GM19463 (cell line): ENCODE measurements at regions not wholly inside any gene's neighbourhood (a gene's known extent, or its start where the extent isn't known, plus 50 kb on each side); places are given as distances from the start of the nearest gene placed in this dataset.
"Not testable (repeated sequence)": the region's sequence is repeated elsewhere in the genome, so short reads cannot be mapped to it uniquely, and the experiment has no call there.

Source experiments
- ATAC-seq: cut with Tn5 transposase; IDR thresholded peaks from one replicate; pipeline ENCODE4 v1.9.1; 2021; ENCODE audit warnings: mild to moderate bottlenecking, moderate library complexity; ENCODE audit not compliant: unreplicated experiment

GRCh38 chr3:67145738-67146137, 147.6 kb downstream of the KBTBD8 start:
- ATAC-seq: no peak

DNA sequence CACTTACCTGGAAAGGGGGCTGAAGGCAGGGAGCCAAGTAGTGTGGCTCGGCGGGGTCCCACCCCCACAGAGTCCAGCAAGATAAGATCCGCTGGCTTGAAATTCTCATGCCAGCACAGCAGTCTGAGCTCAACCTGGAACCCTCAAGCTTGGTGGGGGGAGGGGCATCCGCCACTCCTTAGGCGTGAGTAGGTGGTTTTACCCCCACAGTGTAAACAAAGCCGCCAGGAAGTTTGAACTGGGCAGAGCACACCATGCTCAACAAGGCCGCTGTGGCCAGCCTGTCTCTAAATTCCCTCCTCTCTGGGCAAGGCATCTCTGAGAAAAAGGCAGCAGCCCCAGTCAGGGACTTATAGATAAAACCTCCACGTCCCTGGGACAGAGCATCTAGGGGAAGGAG, 156.3 kb downstream of the KBTBD8 start:
- no peak for ATAC-seq

DNA sequence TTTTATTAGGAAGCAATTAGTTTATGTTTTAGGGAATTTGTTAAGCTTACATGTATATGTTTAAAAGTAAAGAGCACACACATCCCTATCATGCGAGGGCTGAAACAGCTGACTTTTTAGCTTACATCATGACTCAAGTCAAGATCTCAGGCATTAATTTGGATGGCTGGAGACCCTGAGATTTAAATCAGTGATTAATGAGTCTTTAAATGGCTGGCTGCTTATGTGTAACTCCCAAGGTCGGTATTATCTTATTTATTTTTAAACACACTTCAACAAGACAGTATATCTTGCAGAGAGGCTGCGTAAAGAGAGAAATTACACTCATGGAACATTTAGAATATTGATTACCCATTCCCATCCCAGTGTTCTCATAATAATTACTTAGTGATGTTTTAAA, 169.4 kb downstream of the KBTBD8 start:
- ATAC-seq: no peak

DNA sequence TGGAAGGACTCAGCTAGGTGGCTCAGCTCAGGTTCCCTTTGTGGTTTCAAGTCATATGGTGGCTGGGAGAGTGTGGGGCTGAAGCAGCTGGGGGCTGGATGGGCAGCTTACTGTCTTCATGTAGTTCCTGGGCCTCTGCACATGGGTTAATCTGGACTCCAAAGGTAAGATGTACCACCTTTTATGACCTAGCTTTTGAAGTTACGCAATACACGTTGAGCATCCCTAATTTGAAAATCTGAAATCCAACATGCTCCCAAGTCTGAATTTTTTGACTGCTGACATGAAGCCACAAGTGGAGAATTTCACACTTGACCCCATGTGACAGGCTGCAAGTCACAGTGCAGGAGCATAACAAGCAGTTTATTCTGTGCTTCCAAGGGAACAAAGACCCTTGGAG, 173.7 kb downstream of the KBTBD8 start:
- ATAC-seq: no peak

DNA sequence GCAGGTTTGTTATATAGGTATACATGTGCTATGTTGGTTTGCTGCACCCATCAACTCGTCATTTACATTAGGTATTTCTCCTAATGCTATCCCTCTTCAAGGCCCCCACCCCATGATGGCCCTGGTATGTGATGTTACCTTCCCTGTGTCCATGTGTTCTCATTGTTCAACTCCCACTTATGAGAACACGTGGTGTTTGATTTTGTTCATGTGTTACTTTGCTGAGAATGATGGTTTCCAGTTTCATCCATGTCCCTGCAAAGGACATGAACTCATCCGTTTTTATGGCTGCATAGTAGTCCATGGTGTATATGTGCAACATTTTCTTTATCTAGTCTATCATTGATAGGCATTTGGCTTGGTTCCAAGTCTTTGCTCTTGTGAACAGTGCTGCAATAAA, 175.0 kb downstream of the KBTBD8 start:
- ATAC-seq: not testable (repeated sequence)

DNA sequence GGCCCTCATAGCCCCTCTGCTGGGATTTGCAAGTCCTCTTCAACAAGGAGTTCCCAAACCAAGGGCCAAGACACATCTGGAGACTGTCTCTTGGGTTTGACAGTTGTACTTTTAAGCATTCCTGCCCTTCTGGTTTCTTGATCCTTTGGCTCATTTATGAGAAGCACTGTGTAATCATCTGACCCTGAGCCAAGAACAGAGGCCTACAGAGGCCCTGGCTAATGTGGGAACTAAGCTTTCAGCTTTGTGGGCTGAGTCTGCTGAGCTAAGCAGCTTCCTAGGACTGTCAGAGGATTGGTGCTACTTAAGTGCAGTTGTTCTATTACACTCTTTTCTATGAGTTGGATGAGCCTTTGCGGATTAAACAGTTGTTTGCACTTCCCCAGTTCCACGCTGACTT, 178.3 kb downstream of the KBTBD8 start:
- no peak for ATAC-seq

DNA sequence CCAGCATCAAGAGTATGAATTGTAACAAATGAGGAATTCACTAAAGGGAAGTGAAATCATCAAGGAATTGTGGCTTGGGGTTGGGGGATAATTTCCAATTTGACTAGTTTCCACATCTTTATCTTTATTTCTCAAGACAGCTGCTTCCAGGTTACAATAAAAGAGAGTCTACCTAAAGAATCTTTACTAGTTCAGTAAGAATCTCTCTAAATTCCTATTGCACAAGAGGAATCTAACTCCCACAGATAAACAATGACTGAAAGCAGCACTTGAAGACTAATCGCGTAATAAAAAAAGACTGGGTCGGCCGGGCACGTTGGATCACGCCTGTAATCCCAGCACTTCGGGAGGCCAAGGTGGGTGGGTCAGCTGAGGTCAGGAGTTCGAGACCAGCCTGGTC, 194.4 kb downstream of the KBTBD8 start:
- ATAC-seq: no peak

DNA sequence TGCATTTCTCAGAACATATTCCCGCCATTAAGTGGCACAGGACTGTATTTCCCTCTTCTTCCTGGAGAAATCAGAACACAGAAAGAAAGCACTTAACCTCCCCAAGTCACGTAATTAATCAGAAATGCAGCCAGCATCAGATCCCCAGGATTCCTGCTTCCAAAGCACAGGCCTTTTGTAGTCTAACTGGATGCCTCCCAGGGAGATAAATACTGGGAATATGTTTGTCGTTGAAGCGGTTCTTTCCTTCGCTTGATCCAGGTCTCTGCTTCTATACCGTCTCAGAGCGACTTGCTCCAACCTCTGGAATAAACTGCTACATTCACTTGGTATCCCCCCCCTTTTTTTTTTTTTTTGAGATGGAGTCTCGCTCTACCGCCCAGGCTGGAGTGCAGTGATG, 198.6 kb downstream of the KBTBD8 start:
- no peak for ATAC-seq

DNA sequence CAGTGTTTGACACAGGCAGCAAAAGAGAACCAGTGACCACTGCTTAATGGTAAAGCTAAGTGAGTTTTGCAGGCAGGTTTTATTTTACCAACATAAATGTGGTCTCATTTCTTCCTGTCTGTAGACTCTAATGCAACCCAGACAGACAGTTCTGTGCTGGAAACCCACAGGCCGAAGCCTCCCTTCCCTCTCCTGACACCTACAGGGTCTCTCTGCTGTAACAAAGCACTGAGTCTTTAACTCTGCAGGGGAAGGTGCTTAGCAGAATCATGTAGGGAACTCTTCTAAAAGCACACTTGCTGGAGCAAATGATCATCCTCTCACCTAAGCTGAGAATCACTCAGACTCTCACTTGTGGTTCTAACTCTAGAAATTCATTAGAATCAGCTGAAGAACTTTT, 200.3 kb downstream of the KBTBD8 start:
- ATAC-seq: no peak

DNA sequence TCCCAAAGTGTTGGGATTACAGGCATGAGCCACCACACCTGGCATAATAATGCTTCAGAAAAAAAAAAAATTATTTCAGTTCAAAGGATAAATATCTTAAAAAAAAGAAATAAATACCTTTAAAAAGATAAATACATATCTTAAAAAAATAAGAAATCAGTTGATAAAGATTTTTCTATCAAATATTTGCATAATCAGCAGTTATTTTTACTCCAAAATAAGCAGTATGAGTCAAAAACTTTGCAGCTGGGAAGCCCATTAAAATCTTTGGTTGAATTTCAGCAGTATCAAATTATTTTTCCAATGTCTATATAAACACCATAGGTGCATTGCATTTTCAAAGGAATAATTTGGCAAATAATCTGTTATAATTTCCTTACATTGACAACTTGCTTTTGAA, 202.5 kb downstream of the KBTBD8 start:
- ATAC-seq: no peak

- ATAC-seq: no peak
Observed at GRCh38 chr3:67201026-67201425, 202.9 kb downstream of the KBTBD8 start.

GRCh38 chr3:67202053-67202452, 203.9 kb downstream of the KBTBD8 start:
- ATAC-seq: no peak

DNA sequence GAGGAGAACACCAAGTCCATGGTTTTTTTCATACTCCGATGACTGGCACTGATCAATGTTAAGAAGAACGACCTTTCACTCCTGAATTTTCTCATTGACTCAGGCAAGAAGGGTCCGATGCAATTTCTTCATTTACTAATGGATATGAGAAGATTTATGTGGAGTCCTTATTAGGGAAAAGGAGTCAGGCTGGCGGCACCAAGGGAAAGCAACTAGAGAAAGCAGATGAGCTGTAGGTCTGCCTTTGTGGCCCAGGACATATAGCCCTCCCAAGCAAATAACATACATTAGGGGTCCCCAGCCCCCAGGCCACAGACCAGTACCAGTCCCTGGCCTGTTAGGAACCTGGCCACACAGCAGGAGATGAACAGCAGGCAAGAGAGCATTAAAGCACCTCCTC, 206.8 kb downstream of the KBTBD8 start:
- no peak for ATAC-seq

- no peak for ATAC-seq
Observed at GRCh38 chr3:67215690-67216089, 217.6 kb downstream of the KBTBD8 start.

GRCh38 chr3:67227030-67227429, 228.9 kb downstream of the KBTBD8 start:
- no peak for ATAC-seq

- no peak for ATAC-seq
Observed at GRCh38 chr3:67228136-67228535, 230.0 kb downstream of the KBTBD8 start.

DNA sequence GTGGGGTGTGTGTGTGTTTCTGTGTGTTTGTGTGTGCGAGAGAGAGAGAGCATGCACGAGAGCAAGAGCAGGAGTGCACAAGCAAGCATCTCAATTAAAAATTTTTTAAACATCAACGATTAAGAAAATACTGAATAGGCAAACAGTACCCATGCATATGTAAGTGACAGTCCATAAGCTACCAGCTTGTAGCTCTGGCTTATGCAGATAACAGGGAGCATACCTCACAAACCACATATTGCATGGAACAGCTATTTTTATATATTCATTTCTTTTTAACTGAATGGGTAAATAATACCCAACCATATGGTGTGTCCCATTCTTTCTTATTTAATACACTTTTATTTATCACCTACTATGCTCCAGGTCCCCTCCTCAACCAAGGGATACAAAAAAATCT, 234.5 kb downstream of the KBTBD8 start:
- no peak for ATAC-seq

DNA sequence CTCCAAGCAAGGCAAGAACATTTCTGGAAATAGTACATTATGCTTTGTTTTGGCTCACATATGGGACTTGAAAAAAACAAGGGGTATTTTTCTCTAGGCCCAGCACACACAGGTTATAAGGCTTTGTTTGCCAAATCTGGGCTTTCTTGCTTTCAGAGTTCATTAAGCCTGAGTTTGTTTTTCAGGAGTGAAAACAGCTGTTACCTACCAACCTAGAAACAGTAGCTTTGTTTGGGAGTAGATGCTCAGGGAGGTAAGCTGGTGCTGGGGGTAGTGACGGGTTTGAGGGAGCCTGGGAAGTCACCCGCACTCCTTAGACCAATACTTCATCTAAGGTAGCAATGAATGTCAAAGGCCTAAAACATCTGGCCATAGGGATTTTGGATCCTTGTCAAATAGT, 241.2 kb downstream of the KBTBD8 start:
- no peak for ATAC-seq

DNA sequence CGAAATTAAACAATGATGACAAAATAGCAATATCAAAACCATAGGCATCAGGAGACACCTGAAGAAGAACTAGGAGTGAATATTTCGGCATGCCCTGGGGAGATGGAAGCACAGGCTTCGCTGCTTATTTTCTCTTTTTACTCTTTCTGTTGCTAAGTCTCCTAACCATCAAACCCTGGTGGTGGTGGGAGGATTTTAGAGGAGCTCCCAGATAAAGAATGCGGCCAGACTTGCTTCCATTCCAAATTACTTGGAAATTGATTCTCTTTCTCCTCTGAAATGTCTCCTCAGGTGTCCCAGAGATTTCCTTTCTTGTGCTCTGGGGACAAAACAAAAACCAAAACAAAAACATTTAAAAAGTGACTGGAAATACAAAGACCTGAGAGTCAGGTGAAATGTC, 243.0 kb downstream of the KBTBD8 start:
- ATAC-seq: no peak

DNA sequence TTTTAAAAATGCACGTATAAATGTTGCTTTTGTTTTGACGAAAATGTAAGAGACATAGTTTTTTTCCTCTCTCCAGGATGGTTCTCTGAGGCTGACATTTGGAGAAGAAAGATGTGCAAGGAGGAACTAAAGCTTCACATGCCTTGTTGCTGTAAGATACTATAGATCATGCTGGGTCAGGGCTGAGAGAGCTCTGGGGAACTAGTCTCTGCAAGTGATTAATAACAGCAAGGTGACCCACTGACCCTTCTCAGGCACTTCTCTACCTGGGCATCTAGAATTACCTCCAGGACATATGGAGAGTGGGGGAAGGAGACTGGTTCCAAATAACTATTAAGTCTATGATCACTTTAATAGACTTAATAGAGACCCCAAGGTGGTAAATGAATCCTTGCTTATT, 246.0 kb downstream of the KBTBD8 start:
- ATAC-seq: no peak

GRCh38 chr3:67245545-67245944, 247.4 kb downstream of the KBTBD8 start:
- no peak for ATAC-seq

GRCh38 chr3:67248726-67249125, 250.6 kb downstream of the KBTBD8 start:
- ATAC-seq: no peak

- not testable (repeated sequence) for ATAC-seq
Observed at GRCh38 chr3:67252906-67253305, 254.8 kb downstream of the KBTBD8 start.

- no peak for ATAC-seq
Observed at GRCh38 chr3:67278015-67278618, 280.0 kb downstream of the KBTBD8 start.
